ENCODE measurements at regions not wholly inside any gene's neighbourhood (a gene's known extent, or its start where the extent isn't known, plus 50 kb on each side); places are given as distances from the start of the nearest gene placed in this dataset.

GRCh38 chr13:33510350-33510970 is 224.9 kb upstream of the STARD13 start (continued):
- no peak for TF ChIP-seq ZSCAN18 (CRISPR knock-in tag; IDR thresholded peaks at IDR 0.05)
- no peak for TF ChIP-seq CREM (CRISPR knock-in tag; IDR thresholded peaks at IDR 0.05)
- TF ChIP-seq ZNF317 (CRISPR knock-in tag; IDR thresholded peaks at IDR 0.05; ENCODE audit: borderline replicate concordance, low read depth), result no peak
- TF ChIP-seq JUN (CRISPR knock-in tag; IDR thresholded peaks at IDR 0.05), result no peak

GRCh38 chr13:33512880-33513554 is 227.5 kb upstream of the STARD13 start:
- ChIA-PET POLR2A (interaction anchor here (1.2 kb wide), 1 partner anchor 30 kb away, joined by 3 read pairs; no protein-coding TSS in a partner anchor), CTCF (no interaction called here)
- Mint-ChIP-seq H3K27ac (no peak overlapping the region; the same call in 1 of the 2 replicates), H3K4me3 (no peak overlapping the region), H3K9me3 (no peaks in the 10 kb centered on the region), H3K36me3 (no peaks in the 10 kb centered on the region), H3K27me3 (ENCODE audit: low read depth) (no peaks in the 10 kb centered on the region), H3K4me1 (peaks cover 24% of the 10 kb centered on the region)
- ATAC-seq (no peak), DNase-seq (ENCODE audit: low spot score) (no peak)
- TF ChIP-seq ZNF532 (CRISPR knock-in tag; IDR thresholded peaks at IDR 0.05; ENCODE audit: borderline replicate concordance) (no peak), ATF1 (CRISPR knock-in tag; IDR thresholded peaks at IDR 0.05) (no peak), IRF2 (CRISPR knock-in tag; IDR thresholded peaks at IDR 0.05; ENCODE audit: borderline replicate concordance, low read depth) (no peak), CTCF (IDR thresholded peaks at IDR 0.05) (no peak), TP53 (CRISPR knock-in tag; IDR thresholded peaks at IDR 0.05) (no peak), ZNF281 (CRISPR knock-in tag; IDR thresholded peaks at IDR 0.05) (no peak), NFATC4 (CRISPR knock-in tag; IDR thresholded peaks at IDR 0.05) (no peak), TEAD1 (CRISPR knock-in tag; IDR thresholded peaks at IDR 0.05) (no peak), NR3C1 (CRISPR knock-in tag; conservative IDR thresholded peaks at IDR 0.05; ENCODE audit: low read depth) (no peak), JAZF1 (CRISPR knock-in tag; IDR thresholded peaks at IDR 0.05) (no peak), PRDM15 (CRISPR knock-in tag; IDR thresholded peaks at IDR 0.05) (no peak), MAX (CRISPR knock-in tag; IDR thresholded peaks at IDR 0.05) (no peak), ZNF263 (CRISPR knock-in tag; IDR thresholded peaks at IDR 0.05; ENCODE audit: low read depth) (no peak), ATF3 (CRISPR knock-in tag; conservative IDR thresholded peaks at IDR 0.05) (no peak), ZNF138 (CRISPR knock-in tag; conservative IDR thresholded peaks at IDR 0.05) (no peak), ETV6 (CRISPR knock-in tag; IDR thresholded peaks at IDR 0.05) (no peak), GABPB1 (CRISPR knock-in tag; IDR thresholded peaks at IDR 0.05) (no peak), ZNF317 (CRISPR knock-in tag; IDR thresholded peaks at IDR 0.05; ENCODE audit: borderline replicate concordance, low read depth) (no peak)
